ENCODE measurements at regions not wholly inside any gene's neighbourhood (a gene's known extent, or its start where the extent isn't known, plus 50 kb on each side); places are given as distances from the start of the nearest gene placed in this dataset.
"Not testable (repeated sequence)": the region's sequence is repeated elsewhere in the genome, so short reads cannot be mapped to it uniquely, and the experiment has no call there.

GRCh38 chr4:27947302-27947701 lies 1086.7 kb downstream of the STIM2 start:
- H3K36me3 Mint-ChIP-seq (ENCODE audit: low read depth) = no peaks in the 10 kb centered on the region
- no peaks in the 10 kb centered on the region for H3K27me3 Mint-ChIP-seq (ENCODE audit: low read depth)
- ChIA-PET CTCF (no interaction called here), POLR2A (no interaction called here)
- no peak overlapping the region for H3K4me3 Mint-ChIP-seq
- DNase-seq = no peak
- no peaks in the 10 kb centered on the region for H3K9me3 Mint-ChIP-seq (ENCODE audit: insufficient read depth)
- ATAC-seq = no peak
- H3K27ac Mint-ChIP-seq = no peak overlapping the region
- no peaks in the 10 kb centered on the region for H3K4me1 Mint-ChIP-seq (ENCODE audit: low read depth)

GRCh38 chr4:27964095-27964494 lies 1103.5 kb downstream of the STIM2 start:
- no peaks in the 10 kb centered on the region for H3K27me3 Mint-ChIP-seq (ENCODE audit: low read depth)
- ChIA-PET POLR2A (no interaction called here), CTCF (no interaction called here)
- no peak overlapping the region for H3K27ac Mint-ChIP-seq
- H3K4me3 Mint-ChIP-seq = no peak overlapping the region
- no peak for ATAC-seq
- no peaks in the 10 kb centered on the region for H3K4me1 Mint-ChIP-seq (ENCODE audit: low read depth)
- peaks cover 13% of the 10 kb centered on the region for H3K9me3 Mint-ChIP-seq (ENCODE audit: insufficient read depth)
- H3K36me3 Mint-ChIP-seq (ENCODE audit: low read depth) = no peaks in the 10 kb centered on the region
- no peak for DNase-seq

GRCh38 chr4:27966664-27967063 lies 1106.0 kb downstream of the STIM2 start:
- no peaks in the 10 kb centered on the region for H3K27me3 Mint-ChIP-seq (ENCODE audit: low read depth)
- no peaks in the 10 kb centered on the region for H3K36me3 Mint-ChIP-seq (ENCODE audit: low read depth)
- H3K9me3 Mint-ChIP-seq (ENCODE audit: insufficient read depth) = peaks cover 4% of the 10 kb centered on the region
- CTCF ChIA-PET = no interaction called here
- H3K27ac Mint-ChIP-seq = no peak overlapping the region
- H3K4me1 Mint-ChIP-seq (ENCODE audit: low read depth) = no peaks in the 10 kb centered on the region
- no peak overlapping the region for H3K4me3 Mint-ChIP-seq
- POLR2A ChIA-PET = no interaction called here
- DNase-seq = no peak
- ATAC-seq = no peak

- ChIA-PET CTCF (no interaction called here), POLR2A (no interaction called here)
- no peak for ATAC-seq
- no peak for DNase-seq
- no peaks in the 10 kb centered on the region for H3K36me3 Mint-ChIP-seq (ENCODE audit: low read depth)
- no peaks in the 10 kb centered on the region for H3K9me3 Mint-ChIP-seq (ENCODE audit: insufficient read depth)
- no peaks in the 10 kb centered on the region for H3K27me3 Mint-ChIP-seq (ENCODE audit: low read depth)
- H3K27ac Mint-ChIP-seq = no peak overlapping the region
- no peak overlapping the region for H3K4me3 Mint-ChIP-seq
- no peaks in the 10 kb centered on the region for H3K4me1 Mint-ChIP-seq (ENCODE audit: low read depth)
These were observed 1112.4 kb downstream of the STIM2 start for GRCh38 chr4:27973056-27973455.

- Mint-ChIP-seq H3K27ac (no peak overlapping the region), H3K36me3 (ENCODE audit: low read depth) (no peaks in the 10 kb centered on the region), H3K9me3 (ENCODE audit: insufficient read depth) (no peaks in the 10 kb centered on the region), H3K4me3 (no peak overlapping the region), H3K4me1 (ENCODE audit: low read depth) (no peaks in the 10 kb centered on the region), H3K27me3 (ENCODE audit: low read depth) (no peaks in the 10 kb centered on the region)
- DNase-seq (no peak), ATAC-seq (no peak)
- ChIA-PET CTCF (no interaction called here), POLR2A (no interaction called here)
These were observed 1113.1 kb downstream of the STIM2 start for GRCh38 chr4:27973700-27974099.

GRCh38 chr4:27974339-27974738 lies 1113.7 kb downstream of the STIM2 start:
- ATAC-seq (no peak), DNase-seq (no peak)
- Mint-ChIP-seq H3K27ac (no peak overlapping the region), H3K36me3 (ENCODE audit: low read depth) (no peaks in the 10 kb centered on the region), H3K4me1 (ENCODE audit: low read depth) (no peaks in the 10 kb centered on the region), H3K27me3 (ENCODE audit: low read depth) (no peaks in the 10 kb centered on the region), H3K9me3 (ENCODE audit: insufficient read depth) (no peaks in the 10 kb centered on the region), H3K4me3 (no peak overlapping the region)
- POLR2A ChIA-PET = no interaction called here
- CTCF ChIA-PET = no interaction called here

GRCh38 chr4:27974881-27975280 lies 1114.2 kb downstream of the STIM2 start:
- H3K27me3 Mint-ChIP-seq (ENCODE audit: low read depth); DNase-seq; H3K4me3 Mint-ChIP-seq; CTCF ChIA-PET; ATAC-seq; POLR2A ChIA-PET; H3K4me1 Mint-ChIP-seq (ENCODE audit: low read depth); H3K9me3 Mint-ChIP-seq (ENCODE audit: insufficient read depth); H3K36me3 Mint-ChIP-seq (ENCODE audit: low read depth); H3K27ac Mint-ChIP-seq: not testable (repeated sequence)

- CTCF ChIA-PET; ATAC-seq; H3K27me3 Mint-ChIP-seq (ENCODE audit: low read depth); H3K27ac Mint-ChIP-seq; DNase-seq; H3K36me3 Mint-ChIP-seq (ENCODE audit: low read depth); H3K4me1 Mint-ChIP-seq (ENCODE audit: low read depth); H3K9me3 Mint-ChIP-seq (ENCODE audit: insufficient read depth); POLR2A ChIA-PET; H3K4me3 Mint-ChIP-seq: not testable (repeated sequence)
These were observed 1117.9 kb downstream of the STIM2 start for GRCh38 chr4:27978427-27979109.

- POLR2A ChIA-PET = no interaction called here
- ATAC-seq (no peak), DNase-seq (no peak)
- CTCF ChIA-PET = no interaction called here
- Mint-ChIP-seq H3K27ac (no peak overlapping the region), H3K4me3 (no peak overlapping the region), H3K27me3 (ENCODE audit: low read depth) (no peaks in the 10 kb centered on the region), H3K4me1 (ENCODE audit: low read depth) (no peaks in the 10 kb centered on the region), H3K36me3 (ENCODE audit: low read depth) (no peaks in the 10 kb centered on the region), H3K9me3 (ENCODE audit: insufficient read depth) (peaks cover 5% of the 10 kb centered on the region)
These were observed 1124.9 kb downstream of the STIM2 start for GRCh38 chr4:27985522-27985921.

GRCh38 chr4:27986476-27986875 lies 1125.8 kb downstream of the STIM2 start:
- ATAC-seq = no peak
- POLR2A ChIA-PET = no interaction called here
- no peaks in the 10 kb centered on the region for H3K4me1 Mint-ChIP-seq (ENCODE audit: low read depth)
- H3K9me3 Mint-ChIP-seq (ENCODE audit: insufficient read depth) = peaks cover 5% of the 10 kb centered on the region
- no peak overlapping the region for H3K27ac Mint-ChIP-seq
- no peak overlapping the region for H3K4me3 Mint-ChIP-seq
- no peaks in the 10 kb centered on the region for H3K36me3 Mint-ChIP-seq (ENCODE audit: low read depth)
- DNase-seq = no peak
- CTCF ChIA-PET = no interaction called here
- H3K27me3 Mint-ChIP-seq (ENCODE audit: low read depth) = no peaks in the 10 kb centered on the region

- CTCF ChIA-PET = no interaction called here
- peaks cover 7% of the 10 kb centered on the region for H3K9me3 Mint-ChIP-seq (ENCODE audit: insufficient read depth)
- H3K36me3 Mint-ChIP-seq (ENCODE audit: low read depth) = no peaks in the 10 kb centered on the region
- H3K4me3 Mint-ChIP-seq = no peak overlapping the region
- H3K27me3 Mint-ChIP-seq (ENCODE audit: low read depth) = no peaks in the 10 kb centered on the region
- H3K27ac Mint-ChIP-seq = no peak overlapping the region
- no peaks in the 10 kb centered on the region for H3K4me1 Mint-ChIP-seq (ENCODE audit: low read depth)
- no peak for DNase-seq
- ATAC-seq = no peak
- POLR2A ChIA-PET = no interaction called here
These were observed 1141.1 kb downstream of the STIM2 start for GRCh38 chr4:28001698-28002097.

GRCh38 chr4:28004520-28004919 lies 1143.9 kb downstream of the STIM2 start:
- ChIA-PET POLR2A (no interaction called here), CTCF (no interaction called here)
- Mint-ChIP-seq H3K27me3 (ENCODE audit: low read depth) (no peaks in the 10 kb centered on the region), H3K36me3 (ENCODE audit: low read depth) (no peaks in the 10 kb centered on the region), H3K9me3 (ENCODE audit: insufficient read depth) (peaks cover 7% of the 10 kb centered on the region), H3K4me1 (ENCODE audit: low read depth) (no peaks in the 10 kb centered on the region), H3K4me3 (no peak overlapping the region), H3K27ac (no peak overlapping the region)
- ATAC-seq (no peak), DNase-seq (no peak)

- peaks cover 7% of the 10 kb centered on the region for H3K9me3 Mint-ChIP-seq (ENCODE audit: insufficient read depth)
- ChIA-PET POLR2A (no interaction called here), CTCF (no interaction called here)
- ATAC-seq (no peak), DNase-seq (no peak)
- no peak overlapping the region for H3K4me3 Mint-ChIP-seq
- no peaks in the 10 kb centered on the region for H3K4me1 Mint-ChIP-seq (ENCODE audit: low read depth)
- no peak overlapping the region for H3K27ac Mint-ChIP-seq
- H3K27me3 Mint-ChIP-seq (ENCODE audit: low read depth) = no peaks in the 10 kb centered on the region
- H3K36me3 Mint-ChIP-seq (ENCODE audit: low read depth) = no peaks in the 10 kb centered on the region
These were observed 1145.4 kb downstream of the STIM2 start for GRCh38 chr4:28006021-28006420.

Data from activated CD8-positive, alpha-beta T cell treated with anti-CD3 and anti-CD28 coated beads, Interleukin-2, amount 10 ng/mL, durations not matched to agents 7 days and 5 days (primary cell).